ENCODE measurements at regions not wholly inside any gene's neighbourhood (a gene's known extent, or its start where the extent isn't known, plus 50 kb on each side); places are given as distances from the start of the nearest gene placed in this dataset.

GRCh38 chr1:113276507-113276906, 113.8 kb upstream of the MAGI3 start (continued):
- no peak for TF ChIP-seq ZSCAN18 (CRISPR knock-in tag; IDR thresholded peaks at IDR 0.05)

- peaks cover 31% of the 10 kb centered on the region for H3K27me3 Mint-ChIP-seq (ENCODE audit: low read depth)
- H3K4me1 Mint-ChIP-seq = peaks cover 25% of the 10 kb centered on the region
- POLR2A ChIA-PET = no interaction called here
- H3K9me3 Mint-ChIP-seq = no peaks in the 10 kb centered on the region
- no peaks in the 10 kb centered on the region for H3K36me3 Mint-ChIP-seq
- ATAC-seq (no peak), DNase-seq (ENCODE audit: low spot score) (no peak)
- CTCF ChIA-PET = no interaction called here
- H3K4me3 Mint-ChIP-seq = no peak overlapping the region
- H3K27ac Mint-ChIP-seq = no peak overlapping the region
- no peak for TF ChIP-seq ZNF317 (CRISPR knock-in tag; IDR thresholded peaks at IDR 0.05; ENCODE audit: borderline replicate concordance, low read depth)
- TF ChIP-seq AR (CRISPR knock-in tag; IDR thresholded peaks at IDR 0.05) = no peak
- TF ChIP-seq GRHL2 (CRISPR knock-in tag; IDR thresholded peaks at IDR 0.05; ENCODE audit: insufficient replicate concordance, severe bottlenecking) = no peak
- TF ChIP-seq CDX4 (CRISPR knock-in tag; IDR thresholded peaks at IDR 0.05; ENCODE audit: borderline replicate concordance) = no peak
- TF ChIP-seq CBFB (CRISPR knock-in tag; IDR thresholded peaks at IDR 0.05; ENCODE audit: low read depth) = no peak
- TF ChIP-seq NFE2L1 (CRISPR knock-in tag; IDR thresholded peaks at IDR 0.05) = no peak
- TF ChIP-seq RELA (CRISPR knock-in tag; IDR thresholded peaks at IDR 0.05; ENCODE audit: borderline replicate concordance) = no peak
- no peak for TF ChIP-seq EMX1 (CRISPR knock-in tag; IDR thresholded peaks at IDR 0.05)
- TF ChIP-seq AFF4 (CRISPR knock-in tag; IDR thresholded peaks at IDR 0.05; ENCODE audit: borderline replicate concordance) = no peak
- TF ChIP-seq ZNF512 (CRISPR knock-in tag; IDR thresholded peaks at IDR 0.05; ENCODE audit: borderline replicate concordance) = no peak
- no peak for TF ChIP-seq MYBL2 (CRISPR knock-in tag; IDR thresholded peaks at IDR 0.05)
- no peak for TF ChIP-seq TCF7 (CRISPR knock-in tag; IDR thresholded peaks at IDR 0.05; ENCODE audit: low read depth)
- TF ChIP-seq ETV6 (CRISPR knock-in tag; IDR thresholded peaks at IDR 0.05) = no peak
- no peak for TF ChIP-seq IRF2 (CRISPR knock-in tag; IDR thresholded peaks at IDR 0.05; ENCODE audit: borderline replicate concordance, low read depth)
These were observed 111.9 kb upstream of the MAGI3 start for GRCh38 chr1:113278371-113278770.

Measured in WTC11 (cell line).